GM12891 (cell line): ENCODE measurements at regions not wholly inside any gene's neighbourhood (a gene's known extent, or its start where the extent isn't known, plus 50 kb on each side); places are given as distances from the start of the nearest gene placed in this dataset.

ENCODE experiments used
- PAX5 ChIP-seq: IDR thresholded peaks from 2 replicates; pipeline ENCODE4 v1.6.1; 2011; ENCODE audit warnings: low read length, moderate library complexity, mild to moderate bottlenecking; ENCODE audit not compliant: insufficient read depth, severe bottlenecking
- POLR2AphosphoS5 ChIP-seq: IDR thresholded peaks from 2 replicates; pipeline ENCODE4 v1.6.1; 2011; ENCODE audit warnings: low read depth, low read length, control low read depth

DNA sequence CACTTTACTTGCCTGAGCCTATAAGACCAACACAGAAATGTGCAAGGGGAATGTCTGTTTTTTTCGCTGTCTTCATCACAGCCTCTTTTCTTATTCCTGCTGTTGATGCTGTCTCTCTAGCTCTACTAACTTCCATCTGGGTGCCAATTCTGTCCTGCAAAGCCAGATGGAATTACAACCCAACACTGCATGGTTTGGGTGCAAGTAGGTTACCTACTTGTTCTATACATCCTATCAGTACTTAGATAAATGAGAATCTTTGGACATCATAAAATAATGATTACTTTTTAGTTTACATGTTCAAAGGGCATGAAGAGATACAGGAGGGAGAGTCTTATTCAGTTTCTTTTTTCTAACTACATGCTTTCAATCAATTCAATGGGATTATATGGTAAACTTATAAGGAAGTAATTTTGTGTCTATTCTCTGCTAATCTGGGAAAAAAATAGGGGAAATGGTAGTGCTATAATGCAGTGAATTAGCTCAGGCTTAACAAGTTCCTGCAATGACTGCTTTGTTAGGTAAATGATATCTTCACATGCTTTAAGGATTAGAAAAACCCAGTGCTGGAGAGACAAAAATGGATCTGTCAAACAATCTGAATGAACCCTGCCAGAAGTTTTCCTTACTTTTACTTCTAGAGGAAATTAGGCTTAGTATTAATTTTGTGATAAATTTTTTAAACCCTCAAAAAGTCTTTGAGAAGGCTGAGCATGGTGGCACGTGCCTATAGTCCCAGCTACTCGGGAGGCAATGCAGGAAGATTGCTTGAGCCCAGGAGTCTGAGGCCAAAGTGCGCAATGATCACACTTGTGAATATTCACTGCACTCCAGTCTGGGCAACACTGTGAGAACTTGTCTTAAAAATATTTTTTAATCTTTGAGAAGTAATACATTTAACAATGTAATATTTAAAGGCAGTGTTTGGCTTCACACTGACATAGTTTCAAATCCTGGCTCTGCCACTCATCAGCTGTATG, 86.5 kb upstream of the E2F3 start:
- TF ChIP-seq POLR2AphosphoS5 (no peak), PAX5 (no peak)
